ENCODE measurements at regions not wholly inside any gene's neighbourhood (a gene's known extent, or its start where the extent isn't known, plus 50 kb on each side); places are given as distances from the start of the nearest gene placed in this dataset.

DNA sequence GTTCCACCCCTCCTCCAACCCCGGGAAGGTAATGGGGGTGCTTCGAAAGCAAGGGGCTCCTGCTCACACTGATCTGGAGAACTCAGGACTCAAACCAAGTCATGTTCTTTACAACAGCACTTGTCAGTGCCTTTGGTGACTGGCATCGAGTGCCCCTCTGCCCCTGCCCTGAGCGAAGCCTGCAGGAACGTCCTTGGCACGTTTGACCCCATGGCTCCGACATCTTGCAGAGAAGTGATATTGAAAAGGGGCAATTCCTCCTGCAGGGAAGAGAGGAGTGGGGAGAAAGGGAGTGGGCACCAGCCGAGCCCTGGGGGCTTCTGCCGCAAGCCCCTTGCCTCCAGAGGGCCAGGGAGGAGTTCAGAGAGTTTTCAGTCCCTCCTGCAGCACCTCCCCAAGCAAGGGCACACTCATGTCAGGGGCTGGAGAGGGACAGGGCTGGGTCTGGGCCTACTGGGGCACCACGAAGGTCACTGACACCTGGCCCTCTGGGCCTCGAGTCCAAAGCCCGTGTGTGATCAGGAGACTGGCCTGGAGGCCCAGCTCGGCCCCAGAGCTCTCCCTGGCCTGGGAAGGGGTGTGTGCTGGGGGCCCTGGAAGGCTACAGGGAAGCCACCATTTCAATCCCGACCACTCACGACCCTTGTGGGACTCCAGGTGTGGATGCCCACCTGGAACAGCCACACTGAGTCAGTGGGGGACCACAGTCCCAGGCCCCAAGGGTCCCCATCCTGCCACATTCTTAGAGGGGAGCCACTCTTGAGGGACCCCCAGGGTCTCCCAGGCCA is 94.9 kb upstream of the NKX1-1 start (continued):
- TF ChIP-seq HOXB5 (CRISPR knock-in tag; IDR thresholded peaks at IDR 0.05) (no peak), SREBF2 (IDR thresholded peaks at IDR 0.05) (no peak)
- TF ChIP-seq, protein P1, sequence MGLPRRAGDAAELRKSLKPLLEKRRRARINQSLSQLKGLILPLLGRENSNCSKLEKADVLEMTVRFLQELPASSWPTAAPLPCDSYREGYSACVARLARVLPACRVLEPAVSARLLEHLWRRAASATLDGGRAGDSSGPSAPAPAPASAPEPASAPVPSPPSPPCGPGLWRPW (IDR thresholded peaks at IDR 0.05) = no peak

DNA sequence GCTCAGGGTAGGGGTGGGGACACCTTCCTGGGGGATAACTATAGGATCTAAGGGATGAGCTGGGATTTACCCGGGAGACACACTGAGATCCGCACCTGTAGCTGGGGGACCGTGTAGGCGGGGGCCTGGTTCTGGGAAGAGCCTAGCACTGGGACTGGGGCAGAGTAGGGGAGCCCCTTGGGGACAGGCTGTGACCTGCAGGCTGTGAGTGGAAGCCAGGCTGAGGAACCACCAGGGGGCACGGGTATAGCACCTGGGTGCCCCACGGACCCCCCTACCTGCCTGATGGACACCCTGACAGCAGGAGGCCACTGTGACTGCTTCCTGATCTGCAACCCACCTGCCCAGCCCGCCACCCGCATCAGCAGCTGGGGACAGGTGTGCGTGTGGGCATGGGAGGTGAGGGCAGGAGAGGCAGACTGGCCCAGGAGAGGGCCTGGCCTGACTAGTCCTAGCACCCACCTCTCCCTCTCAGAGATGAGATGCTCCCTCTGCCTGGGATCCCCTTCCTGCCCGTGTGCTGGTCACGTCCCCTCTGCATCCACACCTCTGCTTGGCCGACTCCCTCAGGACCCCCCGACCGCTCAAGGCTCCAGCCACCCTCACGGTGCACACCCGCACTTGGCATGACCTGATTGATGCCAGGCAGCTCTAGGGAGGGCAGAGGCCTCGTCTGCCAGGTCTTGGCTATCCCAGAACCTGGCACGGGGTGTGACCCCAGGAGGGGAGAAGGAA is 94.2 kb upstream of the NKX1-1 start:
- no peak for TF ChIP-seq HOXA7 (CRISPR knock-in tag; IDR thresholded peaks at IDR 0.05)
- no peak for TF ChIP-seq HOXB5 (CRISPR knock-in tag; IDR thresholded peaks at IDR 0.05)
- no peak for TF ChIP-seq HEYL (CRISPR knock-in tag; IDR thresholded peaks at IDR 0.05)
- no peak for TF ChIP-seq BHLHE40 (IDR thresholded peaks at IDR 0.05; ENCODE audit: low read depth, low read length)
- TF ChIP-seq RNF2 (IDR thresholded peaks at IDR 0.05; ENCODE audit: borderline replicate concordance, low read depth) = no peak
- FAIRE-seq (no peak), DNase-seq (ENCODE audit: low read depth in 1 of 2, low spot score in 1 of 2) (no peak), ATAC-seq (peak in 1 of 2 experiments; percentile 57; a peak in 3 of 6 replicates)
- Histone ChIP-seq H3K4me3 (no peak overlapping the region), H3K27ac (no peak overlapping the region), H3K4me2 (no peak overlapping the region), H3K9me3 (no peaks in the 10 kb centered on the region), H3K4me1 (no peaks in the 10 kb centered on the region)
- WGBS (ENCODE audit: missing lambda C conversion rate) = 77% methylated on average over 4 of the region's 18 CpGs
- POLR2A ChIA-PET = no interaction called here
- CTCF ChIA-PET = interaction anchor here (2.4 kb wide), 1 partner anchor 13 kb away, joined by 9 read pairs; no protein-coding TSS in a partner anchor

DNA sequence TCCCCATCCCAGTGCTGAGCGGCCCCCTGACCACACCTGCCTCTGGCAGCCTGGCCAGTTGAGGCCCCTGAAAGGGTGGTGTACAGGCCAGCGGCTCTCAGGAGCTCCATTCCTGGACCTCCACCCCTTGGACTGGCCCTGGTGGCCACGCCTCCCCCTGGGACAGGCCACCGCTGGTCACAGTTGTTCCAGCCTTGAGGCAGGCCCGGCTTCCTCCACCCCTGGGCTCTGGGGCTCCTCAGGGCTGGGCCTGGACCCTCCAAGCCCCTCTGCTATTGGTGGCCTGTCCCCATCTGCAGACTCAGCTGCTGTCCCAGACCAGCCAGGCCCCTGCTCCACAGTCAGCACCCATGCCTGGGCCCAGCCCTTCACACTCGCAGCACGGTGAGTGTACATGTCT is 93.2 kb upstream of the NKX1-1 start:
- TF ChIP-seq TP53 (CRISPR knock-in tag; IDR thresholded peaks at IDR 0.05) (no peak), PHF8 (IDR thresholded peaks at IDR 0.05; ENCODE audit: borderline replicate concordance, low read depth) (no peak), HDAC2 (IDR thresholded peaks at IDR 0.05) (no peak), KDM5A (IDR thresholded peaks at IDR 0.05) (no peak), EP300 (IDR thresholded peaks at IDR 0.05) (no peak), FOSB (CRISPR knock-in tag; IDR thresholded peaks at IDR 0.05) (no peak), TFCP2L1 (CRISPR knock-in tag; IDR thresholded peaks at IDR 0.05) (no peak), CHD4 (IDR thresholded peaks at IDR 0.05; ENCODE audit: borderline replicate concordance) (no peak), ZNF302 (CRISPR knock-in tag; IDR thresholded peaks at IDR 0.05) (no peak)
- TF ChIP-seq, protein P2, sequence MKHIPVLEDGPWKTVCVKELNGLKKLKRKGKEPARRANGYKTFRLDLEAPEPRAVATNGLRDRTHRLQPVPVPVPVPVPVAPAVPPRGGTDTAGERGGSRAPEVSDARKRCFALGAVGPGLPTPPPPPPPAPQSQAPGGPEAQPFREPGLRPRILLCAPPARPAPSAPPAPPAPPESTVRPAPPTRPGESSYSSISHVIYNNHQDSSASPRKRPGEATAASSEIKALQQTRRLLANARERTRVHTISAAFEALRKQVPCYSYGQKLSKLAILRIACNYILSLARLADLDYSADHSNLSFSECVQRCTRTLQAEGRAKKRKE (CRISPR knock-in tag; IDR thresholded peaks at IDR 0.05; ENCODE audit: low read depth) = no peak
- no peak overlapping the region for H3K4me2 ChIP-seq
- no peak overlapping the region for H3K4me3 ChIP-seq
- ATAC-seq (no peak), FAIRE-seq (no peak), DNase-seq (ENCODE audit: low read depth in 1 of 2, low spot score in 1 of 2) (no peak)
- H3K27ac ChIP-seq = no peak overlapping the region
- 21% methylated on average over 2 of the region's 7 CpGs for WGBS (ENCODE audit: missing lambda C conversion rate)
- no peaks in the 10 kb centered on the region for H3K4me1 ChIP-seq
- ChIA-PET CTCF (interaction anchor here (2.4 kb wide), 1 partner anchor 14 kb away, joined by 9 read pairs; no protein-coding TSS in a partner anchor), POLR2A (no interaction called here)
- H3K9me3 ChIP-seq = no peaks in the 10 kb centered on the region

DNA sequence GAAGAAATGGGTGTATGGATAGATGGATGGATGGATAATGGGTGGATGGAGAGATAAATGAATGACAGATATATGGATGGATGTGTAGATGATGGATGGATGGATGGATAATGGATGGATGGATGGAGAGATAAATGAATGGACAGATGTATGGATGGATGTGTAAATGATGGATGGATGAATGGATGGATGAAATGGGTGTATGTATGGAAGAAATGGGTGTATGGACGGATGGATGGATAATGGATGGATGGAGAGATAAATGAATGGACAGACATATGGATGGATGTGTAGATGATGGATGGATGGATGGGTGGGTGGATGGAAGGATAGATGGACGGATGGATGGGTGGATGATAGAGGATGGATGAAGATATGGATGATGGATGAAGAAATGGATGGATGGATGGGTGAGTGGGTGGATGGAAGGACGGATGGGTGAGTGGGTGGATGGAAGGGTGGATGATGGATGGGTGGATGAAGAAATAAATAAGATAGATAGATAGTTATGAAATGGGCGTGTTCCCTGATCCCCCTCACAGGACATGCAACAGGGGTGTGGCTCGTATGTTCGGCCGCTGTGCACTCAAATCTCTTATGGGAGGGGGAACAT is 91.1 kb upstream of the NKX1-1 start:
- no peak for FAIRE-seq
- no peak for ATAC-seq
- TF ChIP-seq, protein P3, sequence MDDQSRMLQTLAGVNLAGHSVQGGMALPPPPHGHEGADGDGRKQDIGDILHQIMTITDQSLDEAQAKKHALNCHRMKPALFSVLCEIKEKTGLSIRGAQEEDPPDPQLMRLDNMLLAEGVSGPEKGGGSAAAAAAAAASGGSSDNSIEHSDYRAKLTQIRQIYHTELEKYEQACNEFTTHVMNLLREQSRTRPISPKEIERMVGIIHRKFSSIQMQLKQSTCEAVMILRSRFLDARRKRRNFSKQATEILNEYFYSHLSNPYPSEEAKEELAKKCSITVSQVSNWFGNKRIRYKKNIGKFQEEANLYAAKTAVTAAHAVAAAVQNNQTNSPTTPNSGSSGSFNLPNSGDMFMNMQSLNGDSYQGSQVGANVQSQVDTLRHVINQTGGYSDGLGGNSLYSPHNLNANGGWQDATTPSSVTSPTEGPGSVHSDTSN (IDR thresholded peaks at IDR 0.05) = no peak
- TF ChIP-seq FOXS1 (CRISPR knock-in tag; IDR thresholded peaks at IDR 0.05) = no peak
- no peak for TF ChIP-seq JUN (IDR thresholded peaks at IDR 0.05)
- TF ChIP-seq, protein P4, sequence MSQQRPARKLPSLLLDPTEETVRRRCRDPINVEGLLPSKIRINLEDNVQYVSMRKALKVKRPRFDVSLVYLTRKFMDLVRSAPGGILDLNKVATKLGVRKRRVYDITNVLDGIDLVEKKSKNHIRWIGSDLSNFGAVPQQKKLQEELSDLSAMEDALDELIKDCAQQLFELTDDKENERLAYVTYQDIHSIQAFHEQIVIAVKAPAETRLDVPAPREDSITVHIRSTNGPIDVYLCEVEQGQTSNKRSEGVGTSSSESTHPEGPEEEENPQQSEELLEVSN (IDR thresholded peaks at IDR 0.05; ENCODE audit: borderline replicate concordance, low read depth) = no peak
- TF ChIP-seq RARB (CRISPR knock-in tag; IDR thresholded peaks at IDR 0.05) = no peak
- no peak for TF ChIP-seq KDM5A (IDR thresholded peaks at IDR 0.05)
- TF ChIP-seq HOXB13 (CRISPR knock-in tag; IDR thresholded peaks at IDR 0.05; ENCODE audit: low read depth) = no peak
- TF ChIP-seq, protein P5, sequence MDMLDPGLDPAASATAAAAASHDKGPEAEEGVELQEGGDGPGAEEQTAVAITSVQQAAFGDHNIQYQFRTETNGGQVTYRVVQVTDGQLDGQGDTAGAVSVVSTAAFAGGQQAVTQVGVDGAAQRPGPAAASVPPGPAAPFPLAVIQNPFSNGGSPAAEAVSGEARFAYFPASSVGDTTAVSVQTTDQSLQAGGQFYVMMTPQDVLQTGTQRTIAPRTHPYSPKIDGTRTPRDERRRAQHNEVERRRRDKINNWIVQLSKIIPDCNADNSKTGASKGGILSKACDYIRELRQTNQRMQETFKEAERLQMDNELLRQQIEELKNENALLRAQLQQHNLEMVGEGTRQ (IDR thresholded peaks at IDR 0.05) = no peak
- no peak for TF ChIP-seq EHF (CRISPR knock-in tag; IDR thresholded peaks at IDR 0.05)
- Histone ChIP-seq H3K4me2 (no peak overlapping the region), H3K27ac (no peak overlapping the region), H3K9me3 (no peaks in the 10 kb centered on the region), H3K4me3 (no peak overlapping the region), H3K4me1 (no peaks in the 10 kb centered on the region)
- no peak for DNase-seq (ENCODE audit: low read depth in 1 of 2, low spot score in 1 of 2)
- 3% methylated on average over 7 of the region's 7 CpGs for WGBS (ENCODE audit: missing lambda C conversion rate)
- POLR2A ChIA-PET = no interaction called here
- CTCF ChIA-PET = interaction anchor here (0.9 kb wide), 1 partner anchor 10 kb away, joined by 3 read pairs; no protein-coding TSS in a partner anchor

Measured in A549 (cell line).